ENCODE measurements at regions not wholly inside any gene's neighbourhood (a gene's known extent, or its start where the extent isn't known, plus 50 kb on each side); places are given as distances from the start of the nearest gene placed in this dataset.

- TF ChIP-seq POLR2A (IDR thresholded peaks at IDR 0.05; ENCODE audit: low read depth, low read length) (no peak), POLR2AphosphoS5 (IDR thresholded peaks at IDR 0.05; ENCODE audit: low read depth, low read length) (no peak)
Observed at GRCh38 chr12:83642205-83642604, 955.5 kb downstream of the TMTC2 start.
